ENCODE measurements at regions not wholly inside any gene's neighbourhood (a gene's known extent, or its start where the extent isn't known, plus 50 kb on each side); places are given as distances from the start of the nearest gene placed in this dataset.

DNA sequence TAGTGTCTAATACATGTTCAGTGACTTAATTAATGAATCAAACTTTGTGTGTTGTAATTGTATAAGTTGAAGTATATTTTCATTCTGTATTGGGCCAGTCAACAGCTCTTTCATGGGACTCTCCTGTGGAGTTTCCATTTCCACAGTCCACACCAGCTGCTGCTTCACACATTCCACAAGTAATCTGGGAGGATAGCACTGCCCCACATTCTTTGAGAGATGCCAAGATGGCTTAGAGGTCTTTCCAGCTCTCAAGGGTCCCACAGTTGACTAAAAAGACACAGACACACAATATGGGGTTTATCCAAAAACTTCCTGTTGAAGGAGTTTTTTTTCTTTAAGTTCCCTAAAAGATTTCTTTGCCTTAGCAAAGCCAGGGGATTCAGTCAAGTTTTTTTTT lies 408.3 kb downstream of the AACS start:
- TF ChIP-seq, protein P1, sequence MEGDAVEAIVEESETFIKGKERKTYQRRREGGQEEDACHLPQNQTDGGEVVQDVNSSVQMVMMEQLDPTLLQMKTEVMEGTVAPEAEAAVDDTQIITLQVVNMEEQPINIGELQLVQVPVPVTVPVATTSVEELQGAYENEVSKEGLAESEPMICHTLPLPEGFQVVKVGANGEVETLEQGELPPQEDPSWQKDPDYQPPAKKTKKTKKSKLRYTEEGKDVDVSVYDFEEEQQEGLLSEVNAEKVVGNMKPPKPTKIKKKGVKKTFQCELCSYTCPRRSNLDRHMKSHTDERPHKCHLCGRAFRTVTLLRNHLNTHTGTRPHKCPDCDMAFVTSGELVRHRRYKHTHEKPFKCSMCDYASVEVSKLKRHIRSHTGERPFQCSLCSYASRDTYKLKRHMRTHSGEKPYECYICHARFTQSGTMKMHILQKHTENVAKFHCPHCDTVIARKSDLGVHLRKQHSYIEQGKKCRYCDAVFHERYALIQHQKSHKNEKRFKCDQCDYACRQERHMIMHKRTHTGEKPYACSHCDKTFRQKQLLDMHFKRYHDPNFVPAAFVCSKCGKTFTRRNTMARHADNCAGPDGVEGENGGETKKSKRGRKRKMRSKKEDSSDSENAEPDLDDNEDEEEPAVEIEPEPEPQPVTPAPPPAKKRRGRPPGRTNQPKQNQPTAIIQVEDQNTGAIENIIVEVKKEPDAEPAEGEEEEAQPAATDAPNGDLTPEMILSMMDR (IDR thresholded peaks at IDR 0.05), result no peak
- TF ChIP-seq, protein P2, sequence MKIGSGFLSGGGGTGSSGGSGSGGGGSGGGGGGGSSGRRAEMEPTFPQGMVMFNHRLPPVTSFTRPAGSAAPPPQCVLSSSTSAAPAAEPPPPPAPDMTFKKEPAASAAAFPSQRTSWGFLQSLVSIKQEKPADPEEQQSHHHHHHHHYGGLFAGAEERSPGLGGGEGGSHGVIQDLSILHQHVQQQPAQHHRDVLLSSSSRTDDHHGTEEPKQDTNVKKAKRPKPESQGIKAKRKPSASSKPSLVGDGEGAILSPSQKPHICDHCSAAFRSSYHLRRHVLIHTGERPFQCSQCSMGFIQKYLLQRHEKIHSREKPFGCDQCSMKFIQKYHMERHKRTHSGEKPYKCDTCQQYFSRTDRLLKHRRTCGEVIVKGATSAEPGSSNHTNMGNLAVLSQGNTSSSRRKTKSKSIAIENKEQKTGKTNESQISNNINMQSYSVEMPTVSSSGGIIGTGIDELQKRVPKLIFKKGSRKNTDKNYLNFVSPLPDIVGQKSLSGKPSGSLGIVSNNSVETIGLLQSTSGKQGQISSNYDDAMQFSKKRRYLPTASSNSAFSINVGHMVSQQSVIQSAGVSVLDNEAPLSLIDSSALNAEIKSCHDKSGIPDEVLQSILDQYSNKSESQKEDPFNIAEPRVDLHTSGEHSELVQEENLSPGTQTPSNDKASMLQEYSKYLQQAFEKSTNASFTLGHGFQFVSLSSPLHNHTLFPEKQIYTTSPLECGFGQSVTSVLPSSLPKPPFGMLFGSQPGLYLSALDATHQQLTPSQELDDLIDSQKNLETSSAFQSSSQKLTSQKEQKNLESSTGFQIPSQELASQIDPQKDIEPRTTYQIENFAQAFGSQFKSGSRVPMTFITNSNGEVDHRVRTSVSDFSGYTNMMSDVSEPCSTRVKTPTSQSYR (CRISPR knock-in tag; IDR thresholded peaks at IDR 0.05), result no peak
- TF ChIP-seq IRF2 (CRISPR knock-in tag; IDR thresholded peaks at IDR 0.05; ENCODE audit: borderline replicate concordance, low read depth) (no peak), NR2C2 (CRISPR knock-in tag; IDR thresholded peaks at IDR 0.05) (no peak), NFYB (CRISPR knock-in tag; conservative IDR thresholded peaks at IDR 0.05; ENCODE audit: low read depth) (no peak), SP1 (CRISPR knock-in tag; conservative IDR thresholded peaks at IDR 0.05) (no peak), ZNF263 (CRISPR knock-in tag; IDR thresholded peaks at IDR 0.05; ENCODE audit: low read depth) (no peak)
- TF ChIP-seq, protein P3, sequence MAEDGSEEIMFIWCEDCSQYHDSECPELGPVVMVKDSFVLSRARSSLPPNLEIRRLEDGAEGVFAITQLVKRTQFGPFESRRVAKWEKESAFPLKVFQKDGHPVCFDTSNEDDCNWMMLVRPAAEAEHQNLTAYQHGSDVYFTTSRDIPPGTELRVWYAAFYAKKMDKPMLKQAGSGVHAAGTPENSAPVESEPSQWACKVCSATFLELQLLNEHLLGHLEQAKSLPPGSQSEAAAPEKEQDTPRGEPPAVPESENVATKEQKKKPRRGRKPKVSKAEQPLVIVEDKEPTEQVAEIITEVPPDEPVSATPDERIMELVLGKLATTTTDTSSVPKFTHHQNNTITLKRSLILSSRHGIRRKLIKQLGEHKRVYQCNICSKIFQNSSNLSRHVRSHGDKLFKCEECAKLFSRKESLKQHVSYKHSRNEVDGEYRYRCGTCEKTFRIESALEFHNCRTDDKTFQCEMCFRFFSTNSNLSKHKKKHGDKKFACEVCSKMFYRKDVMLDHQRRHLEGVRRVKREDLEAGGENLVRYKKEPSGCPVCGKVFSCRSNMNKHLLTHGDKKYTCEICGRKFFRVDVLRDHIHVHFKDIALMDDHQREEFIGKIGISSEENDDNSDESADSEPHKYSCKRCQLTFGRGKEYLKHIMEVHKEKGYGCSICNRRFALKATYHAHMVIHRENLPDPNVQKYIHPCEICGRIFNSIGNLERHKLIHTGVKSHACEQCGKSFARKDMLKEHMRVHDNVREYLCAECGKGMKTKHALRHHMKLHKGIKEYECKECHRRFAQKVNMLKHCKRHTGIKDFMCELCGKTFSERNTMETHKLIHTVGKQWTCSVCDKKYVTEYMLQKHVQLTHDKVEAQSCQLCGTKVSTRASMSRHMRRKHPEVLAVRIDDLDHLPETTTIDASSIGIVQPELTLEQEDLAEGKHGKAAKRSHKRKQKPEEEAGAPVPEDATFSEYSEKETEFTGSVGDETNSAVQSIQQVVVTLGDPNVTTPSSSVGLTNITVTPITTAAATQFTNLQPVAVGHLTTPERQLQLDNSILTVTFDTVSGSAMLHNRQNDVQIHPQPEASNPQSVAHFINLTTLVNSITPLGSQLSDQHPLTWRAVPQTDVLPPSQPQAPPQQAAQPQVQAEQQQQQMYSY (CRISPR knock-in tag; IDR thresholded peaks at IDR 0.05), result no peak
- TF ChIP-seq, protein P4, sequence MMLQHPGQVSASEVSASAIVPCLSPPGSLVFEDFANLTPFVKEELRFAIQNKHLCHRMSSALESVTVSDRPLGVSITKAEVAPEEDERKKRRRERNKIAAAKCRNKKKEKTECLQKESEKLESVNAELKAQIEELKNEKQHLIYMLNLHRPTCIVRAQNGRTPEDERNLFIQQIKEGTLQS (CRISPR knock-in tag; conservative IDR thresholded peaks at IDR 0.05), result no peak
- TF ChIP-seq, protein P5, sequence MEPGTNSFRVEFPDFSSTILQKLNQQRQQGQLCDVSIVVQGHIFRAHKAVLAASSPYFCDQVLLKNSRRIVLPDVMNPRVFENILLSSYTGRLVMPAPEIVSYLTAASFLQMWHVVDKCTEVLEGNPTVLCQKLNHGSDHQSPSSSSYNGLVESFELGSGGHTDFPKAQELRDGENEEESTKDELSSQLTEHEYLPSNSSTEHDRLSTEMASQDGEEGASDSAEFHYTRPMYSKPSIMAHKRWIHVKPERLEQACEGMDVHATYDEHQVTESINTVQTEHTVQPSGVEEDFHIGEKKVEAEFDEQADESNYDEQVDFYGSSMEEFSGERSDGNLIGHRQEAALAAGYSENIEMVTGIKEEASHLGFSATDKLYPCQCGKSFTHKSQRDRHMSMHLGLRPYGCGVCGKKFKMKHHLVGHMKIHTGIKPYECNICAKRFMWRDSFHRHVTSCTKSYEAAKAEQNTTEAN (CRISPR knock-in tag; IDR thresholded peaks at IDR 0.05), result no peak
- TF ChIP-seq, protein P6, sequence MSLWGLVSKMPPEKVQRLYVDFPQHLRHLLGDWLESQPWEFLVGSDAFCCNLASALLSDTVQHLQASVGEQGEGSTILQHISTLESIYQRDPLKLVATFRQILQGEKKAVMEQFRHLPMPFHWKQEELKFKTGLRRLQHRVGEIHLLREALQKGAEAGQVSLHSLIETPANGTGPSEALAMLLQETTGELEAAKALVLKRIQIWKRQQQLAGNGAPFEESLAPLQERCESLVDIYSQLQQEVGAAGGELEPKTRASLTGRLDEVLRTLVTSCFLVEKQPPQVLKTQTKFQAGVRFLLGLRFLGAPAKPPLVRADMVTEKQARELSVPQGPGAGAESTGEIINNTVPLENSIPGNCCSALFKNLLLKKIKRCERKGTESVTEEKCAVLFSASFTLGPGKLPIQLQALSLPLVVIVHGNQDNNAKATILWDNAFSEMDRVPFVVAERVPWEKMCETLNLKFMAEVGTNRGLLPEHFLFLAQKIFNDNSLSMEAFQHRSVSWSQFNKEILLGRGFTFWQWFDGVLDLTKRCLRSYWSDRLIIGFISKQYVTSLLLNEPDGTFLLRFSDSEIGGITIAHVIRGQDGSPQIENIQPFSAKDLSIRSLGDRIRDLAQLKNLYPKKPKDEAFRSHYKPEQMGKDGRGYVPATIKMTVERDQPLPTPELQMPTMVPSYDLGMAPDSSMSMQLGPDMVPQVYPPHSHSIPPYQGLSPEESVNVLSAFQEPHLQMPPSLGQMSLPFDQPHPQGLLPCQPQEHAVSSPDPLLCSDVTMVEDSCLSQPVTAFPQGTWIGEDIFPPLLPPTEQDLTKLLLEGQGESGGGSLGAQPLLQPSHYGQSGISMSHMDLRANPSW (CRISPR knock-in tag; conservative IDR thresholded peaks at IDR 0.05; ENCODE audit: low read depth), result no peak
- TF ChIP-seq, protein P7, sequence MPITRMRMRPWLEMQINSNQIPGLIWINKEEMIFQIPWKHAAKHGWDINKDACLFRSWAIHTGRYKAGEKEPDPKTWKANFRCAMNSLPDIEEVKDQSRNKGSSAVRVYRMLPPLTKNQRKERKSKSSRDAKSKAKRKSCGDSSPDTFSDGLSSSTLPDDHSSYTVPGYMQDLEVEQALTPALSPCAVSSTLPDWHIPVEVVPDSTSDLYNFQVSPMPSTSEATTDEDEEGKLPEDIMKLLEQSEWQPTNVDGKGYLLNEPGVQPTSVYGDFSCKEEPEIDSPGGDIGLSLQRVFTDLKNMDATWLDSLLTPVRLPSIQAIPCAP (CRISPR knock-in tag; IDR thresholded peaks at IDR 0.05), result no peak
- TF ChIP-seq, protein P8, sequence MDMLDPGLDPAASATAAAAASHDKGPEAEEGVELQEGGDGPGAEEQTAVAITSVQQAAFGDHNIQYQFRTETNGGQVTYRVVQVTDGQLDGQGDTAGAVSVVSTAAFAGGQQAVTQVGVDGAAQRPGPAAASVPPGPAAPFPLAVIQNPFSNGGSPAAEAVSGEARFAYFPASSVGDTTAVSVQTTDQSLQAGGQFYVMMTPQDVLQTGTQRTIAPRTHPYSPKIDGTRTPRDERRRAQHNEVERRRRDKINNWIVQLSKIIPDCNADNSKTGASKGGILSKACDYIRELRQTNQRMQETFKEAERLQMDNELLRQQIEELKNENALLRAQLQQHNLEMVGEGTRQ (CRISPR knock-in tag; IDR thresholded peaks at IDR 0.05), result no peak
- TF ChIP-seq, protein P9, sequence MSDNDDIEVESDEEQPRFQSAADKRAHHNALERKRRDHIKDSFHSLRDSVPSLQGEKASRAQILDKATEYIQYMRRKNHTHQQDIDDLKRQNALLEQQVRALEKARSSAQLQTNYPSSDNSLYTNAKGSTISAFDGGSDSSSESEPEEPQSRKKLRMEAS (CRISPR knock-in tag; IDR thresholded peaks at IDR 0.05), result no peak
